IMR-90 (cell line): ENCODE measurements at regions not wholly inside any gene's neighbourhood (a gene's known extent, or its start where the extent isn't known, plus 50 kb on each side); places are given as distances from the start of the nearest gene placed in this dataset.

ENCODE experiments used
- ATAC-seq: fragments of 200-7000 bp; cut with Tn5 transposase; 2 replicates; pipeline ENCODE4 v1.9.1; 2020; ENCODE audit warnings: low read depth, mild to moderate bottlenecking, moderate library complexity
- BruUV-seq: library from RNA; stranded (reverse); fragments of 400-500 nt; replicated peaks from 2 replicates; lab custom pipeline; 2021; lab: Mats Ljungman, UMichigan
- CTCF ChIA-PET: fragments of 300-600 bp; formaldehyde crosslinking; extraction: SDS; loops from one replicate; lab custom pipeline; 2021; ENCODE audit warnings: antibody characterized with exemption; lab: Yijun Ruan, JAX
- POLR2A ChIA-PET: fragments of 300-600 bp; sonication (Branson Sonifier 250); formaldehyde crosslinking; loops from one replicate; lab custom pipeline; 2022; ENCODE audit warnings: antibody characterized with exemption; ENCODE audit not compliant: unreplicated experiment; lab: Charles Lee
- DNase-seq: peaks from one replicate; pipeline ENCODE4 v3.0.0; 2013
- H2AFZ ChIP-seq: replicated peaks from 2 replicates; pipeline ENCODE3; 2013; ENCODE audit warnings: low read length, mild to moderate bottlenecking; ENCODE audit not compliant: poor library complexity
- H2AK5ac ChIP-seq: 2 replicates; pipeline ENCODE4 v1.6.1; 2013; ENCODE audit warnings: low read depth, low read length, inconsistent platforms
- H2AK9ac ChIP-seq: replicated peaks from 2 replicates; pipeline ENCODE3; 2013; ENCODE audit warnings: mild to moderate bottlenecking, low read depth, low read length, moderate library complexity; ENCODE audit not compliant: poor library complexity
- H2BK120ac ChIP-seq: 2 replicates; pipeline ENCODE4 v1.6.1; 2013; ENCODE audit warnings: low read depth, low read length, inconsistent platforms
- H2BK15ac ChIP-seq: 3 replicates; pipeline ENCODE4 v1.6.1; 2013; ENCODE audit warnings: low read depth, low read length, inconsistent platforms
- H2BK20ac ChIP-seq: 2 replicates; pipeline ENCODE4 v1.6.1; 2013; ENCODE audit warnings: low read depth, mild to moderate bottlenecking, inconsistent platforms, low read length, moderate library complexity
- H2BK5ac ChIP-seq: 2 replicates; pipeline ENCODE4 v1.6.1; 2013; ENCODE audit warnings: mild to moderate bottlenecking, low read depth, low read length, inconsistent platforms; ENCODE audit not compliant: poor library complexity, severe bottlenecking
- H3K14ac ChIP-seq: replicated peaks from 2 replicates; pipeline ENCODE4 v1.6.1; 2013; ENCODE audit warnings: low read depth, low read length, inconsistent platforms
- H3K18ac ChIP-seq: 2 replicates; pipeline ENCODE4 v1.6.1; 2013; ENCODE audit warnings: low read depth, low read length, control low read depth
- H3K23ac ChIP-seq: 2 replicates; pipeline ENCODE4 v1.6.1; 2013; ENCODE audit warnings: low read depth, low read length, inconsistent platforms
- H3K27ac ChIP-seq: 2 replicates; pipeline ENCODE4 v1.5.1; 2013; ENCODE audit warnings: mild to moderate bottlenecking, control low read depth, low read length; ENCODE audit not compliant: insufficient read depth
- H3K27me3 ChIP-seq: 2 replicates; pipeline ENCODE4 v1.6.1; 2013; ENCODE audit warnings: low read length; ENCODE audit not compliant: control insufficient read depth, insufficient read depth
- H3K36me3 ChIP-seq: 2 replicates; pipeline ENCODE4 v1.6.1; 2013; ENCODE audit warnings: low read length, mixed read lengths; ENCODE audit not compliant: control insufficient read depth, insufficient read depth
- H3K4ac ChIP-seq: 2 replicates; pipeline ENCODE4 v1.6.1; 2013; ENCODE audit warnings: low read depth, low read length, inconsistent platforms
- H3K4me1 ChIP-seq: 2 replicates; pipeline ENCODE4 v1.6.1; 2013; ENCODE audit warnings: low read length, mixed read lengths; ENCODE audit not compliant: control insufficient read depth, insufficient read depth
- H3K4me2 ChIP-seq: 2 replicates; pipeline ENCODE4 v1.6.1; 2013; ENCODE audit warnings: low read depth, mild to moderate bottlenecking, control low read depth, low read length, moderate library complexity
- H3K4me3 ChIP-seq: 2 replicates; pipeline ENCODE4 v1.5.1; 2013; ENCODE audit warnings: low read depth, mild to moderate bottlenecking, control low read depth, low read length, moderate library complexity; ENCODE audit not compliant: insufficient read depth
- H3K56ac ChIP-seq: 2 replicates; pipeline ENCODE4 v1.6.1; 2013; ENCODE audit warnings: low read length, inconsistent platforms; ENCODE audit not compliant: insufficient read depth; ENCODE audit errors: extremely low read depth
- H3K79me1 ChIP-seq, 2 experiments: 2 replicates each; pipeline ENCODE4 v1.6.1; 2013; ENCODE audit warnings: low read length in 2 of 2, inconsistent platforms in 1 of 2, low read depth in 1 of 2
- H3K9ac ChIP-seq: 2 replicates; pipeline ENCODE4 v1.6.1; 2013; ENCODE audit warnings: low read depth, low read length, control low read depth
- H3K9me1 ChIP-seq: 2 replicates; pipeline ENCODE4 v1.6.1; 2013; ENCODE audit warnings: low read length, inconsistent platforms; ENCODE audit not compliant: insufficient read depth
- H3K9me3 ChIP-seq: 2 replicates; pipeline ENCODE4 v1.6.1; 2013; ENCODE audit warnings: low read length; ENCODE audit not compliant: control insufficient read depth, insufficient read depth
- H4K20me1 ChIP-seq: 2 replicates; pipeline ENCODE4 v1.6.1; 2013; ENCODE audit warnings: low read length, inconsistent platforms; ENCODE audit not compliant: insufficient read depth
- H4K5ac ChIP-seq: 2 replicates; pipeline ENCODE4 v1.6.1; 2013; ENCODE audit warnings: mild to moderate bottlenecking, low read depth, low read length, control low read depth
- H4K8ac ChIP-seq, 2 experiments: 2 replicates each; pipeline ENCODE4 v1.6.1; 2013; ENCODE audit warnings: low read depth in 2 of 2, low read length in 2 of 2, control low read depth in 1 of 2, inconsistent platforms in 1 of 2
- H4K91ac ChIP-seq: 2 replicates; pipeline ENCODE4 v1.6.1; 2013; ENCODE audit warnings: low read depth, low read length, inconsistent platforms; ENCODE audit not compliant: insufficient read depth
- BHLHE40 ChIP-seq: fragments of 150-350 bp; IDR thresholded peaks from 2 replicates; pipeline ENCODE4 v1.6.1; 2016; ENCODE audit warnings: mild to moderate bottlenecking, low read depth, low read length
- FOS ChIP-seq: fragments of 150-350 bp; IDR thresholded peaks from 2 replicates; pipeline ENCODE4 v1.6.1; 2016; ENCODE audit warnings: low read depth, low read length
- MXI1 ChIP-seq: IDR thresholded peaks from 2 replicates; pipeline ENCODE4 v1.6.1; 2012; ENCODE audit warnings: low read depth, mild to moderate bottlenecking, low read length, moderate library complexity, borderline replicate concordance
- NFE2L2 ChIP-seq: fragments of 150-350 bp; IDR thresholded peaks from 2 replicates; pipeline ENCODE4 v1.6.1; 2016; ENCODE audit warnings: low read depth, mild to moderate bottlenecking, low read length
- POLR2A ChIP-seq: IDR thresholded peaks from 2 replicates; pipeline ENCODE4 v1.6.1; 2012; ENCODE audit warnings: mild to moderate bottlenecking, low read depth, low read length
- RCOR1 ChIP-seq: IDR thresholded peaks from 2 replicates; pipeline ENCODE4 v1.6.1; 2012; ENCODE audit warnings: mild to moderate bottlenecking, low read length, improper control_type of control experiment; ENCODE audit not compliant: insufficient replicate concordance
- SMC3 ChIP-seq: fragments of 150-350 bp; IDR thresholded peaks from 2 replicates; pipeline ENCODE4 v1.6.1; 2016; ENCODE audit warnings: low read depth, mild to moderate bottlenecking, antibody characterized with exemption, low read length, moderate library complexity
- WGBS, 2 experiments: methylation state at CpG; one replicate each; pipeline versions ENCODE4 v1.1.5 to v1.1.7; 2013; ENCODE audit warnings: missing lambda C conversion rate in 2 of 2; ENCODE audit not compliant: insufficient read length in 1 of 2; ENCODE audit errors: extremely low coverage in 2 of 2; 5-methylcytosine and 5-hydroxymethylcytosine counted together
- dilution Hi-C: fragments of 300-500 bp; cut with HindIII; formaldehyde crosslinking; loops from one replicate; pipeline ENCODE4 v1.14.3; 2018; ENCODE audit warnings: low sequenced_read_pairs; ENCODE audit not compliant: unreplicated experiment
- in situ Hi-C: fragments of 300-500 bp; cut with MboI; formaldehyde crosslinking; loops from 3 replicates; pipeline ENCODE4 v1.14.3; 2019; ENCODE audit warnings: low sequenced_read_pairs, inconsistent platforms, mixed read lengths
- intact Hi-C: fragments of 100-400 bp; cut with micrococcal nuclease; formaldehyde crosslinking; loops from 2 replicates; pipeline ENCODE4 v1.10.0; 2022
- TF ChIP-seq, protein P1 (sequence below): conservative IDR thresholded peaks from 2 replicates; pipeline ENCODE4 v1.5.1; 2012; ENCODE audit warnings: mild to moderate bottlenecking, low read depth, low read length, improper control_type of control experiment

DNA sequence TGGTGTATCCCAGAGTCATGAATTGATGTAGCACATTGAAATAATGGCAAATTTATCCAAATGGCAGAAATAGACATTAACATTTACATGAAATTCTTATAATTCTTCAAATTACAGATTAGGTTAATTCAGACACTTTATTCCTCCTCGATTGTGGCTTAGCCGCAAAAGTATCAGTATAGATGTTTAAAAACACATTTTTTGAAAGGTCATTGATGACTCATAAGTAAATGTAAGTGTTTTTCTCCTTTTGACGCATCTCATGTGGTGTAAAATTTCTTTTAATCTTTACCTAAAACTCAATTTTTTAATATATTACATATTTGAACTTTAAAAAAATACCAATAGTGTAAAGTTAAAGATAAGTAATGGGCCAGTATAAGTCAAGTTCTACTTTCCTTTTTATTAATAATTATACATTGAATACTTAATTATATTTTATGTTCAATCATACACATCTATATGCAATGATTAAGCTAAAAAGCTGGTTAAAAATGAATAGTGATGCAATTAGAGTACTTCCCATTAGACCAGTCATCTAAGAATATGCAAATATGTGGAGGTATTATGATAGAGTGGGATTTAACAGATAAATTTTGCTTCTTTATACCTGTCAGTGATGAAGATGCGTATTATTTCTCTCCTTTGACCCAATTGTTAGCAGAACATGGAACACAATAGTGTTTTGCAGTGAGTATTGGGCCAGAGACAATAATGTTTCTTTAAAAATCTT, 678.1 kb upstream of the DPPA4 start:
- ATAC-seq: no peak
- no peak overlapping the region for H2AFZ ChIP-seq
- no peak overlapping the region for H3K18ac ChIP-seq
- H3K9me1 ChIP-seq: no peaks in the 10 kb centered on the region
- intact Hi-C loops (no loop called here), in situ Hi-C loops (no loop called here), dilution Hi-C loops (no loop called here)
- H3K4me3 ChIP-seq: no peak overlapping the region
- no peak for DNase-seq
- H2BK5ac ChIP-seq: no peak overlapping the region
- ChIA-PET CTCF (no interaction called here), POLR2A (no interaction called here)
- no peak overlapping the region for H2AK5ac ChIP-seq
- no peaks in the 10 kb centered on the region for H4K20me1 ChIP-seq
- no peak overlapping the region for H2BK20ac ChIP-seq
- H3K36me3 ChIP-seq: no peaks in the 10 kb centered on the region
- H3K79me1 ChIP-seq: no peaks in the 10 kb centered on the region
- no peaks in the 10 kb centered on the region for H3K4me1 ChIP-seq
- H3K23ac ChIP-seq: no peak overlapping the region
- no peak overlapping the region for H4K91ac ChIP-seq
- H4K5ac ChIP-seq: no peak overlapping the region
- H3K9me3 ChIP-seq: no peaks in the 10 kb centered on the region
- H3K14ac ChIP-seq: no peak overlapping the region
- no CpG with 5 or more reads among the region's 4 CpGs for WGBS, 2 experiments
- H2BK120ac ChIP-seq: no peak overlapping the region
- no TSS peak for BruUV-seq
- H3K9ac ChIP-seq: no peak overlapping the region
- no peak overlapping the region for H3K27ac ChIP-seq
- H3K27me3 ChIP-seq: no peaks in the 10 kb centered on the region
- no peak overlapping the region for H4K8ac ChIP-seq
- no peak overlapping the region for H3K4ac ChIP-seq
- H3K56ac ChIP-seq: no peak overlapping the region
- no peak overlapping the region for H2AK9ac ChIP-seq
- H2BK15ac ChIP-seq: no peak overlapping the region
- TF ChIP-seq, protein P1, sequence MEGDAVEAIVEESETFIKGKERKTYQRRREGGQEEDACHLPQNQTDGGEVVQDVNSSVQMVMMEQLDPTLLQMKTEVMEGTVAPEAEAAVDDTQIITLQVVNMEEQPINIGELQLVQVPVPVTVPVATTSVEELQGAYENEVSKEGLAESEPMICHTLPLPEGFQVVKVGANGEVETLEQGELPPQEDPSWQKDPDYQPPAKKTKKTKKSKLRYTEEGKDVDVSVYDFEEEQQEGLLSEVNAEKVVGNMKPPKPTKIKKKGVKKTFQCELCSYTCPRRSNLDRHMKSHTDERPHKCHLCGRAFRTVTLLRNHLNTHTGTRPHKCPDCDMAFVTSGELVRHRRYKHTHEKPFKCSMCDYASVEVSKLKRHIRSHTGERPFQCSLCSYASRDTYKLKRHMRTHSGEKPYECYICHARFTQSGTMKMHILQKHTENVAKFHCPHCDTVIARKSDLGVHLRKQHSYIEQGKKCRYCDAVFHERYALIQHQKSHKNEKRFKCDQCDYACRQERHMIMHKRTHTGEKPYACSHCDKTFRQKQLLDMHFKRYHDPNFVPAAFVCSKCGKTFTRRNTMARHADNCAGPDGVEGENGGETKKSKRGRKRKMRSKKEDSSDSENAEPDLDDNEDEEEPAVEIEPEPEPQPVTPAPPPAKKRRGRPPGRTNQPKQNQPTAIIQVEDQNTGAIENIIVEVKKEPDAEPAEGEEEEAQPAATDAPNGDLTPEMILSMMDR: no peak
- no peak for TF ChIP-seq FOS
- TF ChIP-seq POLR2A: no peak
- no peak for TF ChIP-seq BHLHE40
- TF ChIP-seq SMC3: no peak
- no peak for TF ChIP-seq MXI1
- no peak for TF ChIP-seq NFE2L2
- TF ChIP-seq RCOR1: no peak
- no peak overlapping the region for H3K4me2 ChIP-seq
